ENCODE measurements at regions not wholly inside any gene's neighbourhood (a gene's known extent, or its start where the extent isn't known, plus 50 kb on each side); places are given as distances from the start of the nearest gene placed in this dataset.

- no peak overlapping the region for H3K27ac ChIP-seq
- TF ChIP-seq ZFX (IDR thresholded peaks at IDR 0.05): no peak
- TF ChIP-seq CTCF (conservative IDR thresholded peaks at IDR 0.05): peak; percentile 34
Measured at GRCh38 chr9:27714388-27714787, 141.1 kb upstream of the C9orf72 start.

GRCh38 chr9:27715651-27716050 is 142.4 kb upstream of the C9orf72 start:
- H3K27ac ChIP-seq: no peak overlapping the region
- TF ChIP-seq CTCF (conservative IDR thresholded peaks at IDR 0.05): no peak
- no peak for TF ChIP-seq ZFX (IDR thresholded peaks at IDR 0.05)

GRCh38 chr9:27717991-27718390 is 144.7 kb upstream of the C9orf72 start:
- TF ChIP-seq ZFX (IDR thresholded peaks at IDR 0.05) (no peak), CTCF (conservative IDR thresholded peaks at IDR 0.05) (no peak)
- no peak overlapping the region for H3K27ac ChIP-seq

GRCh38 chr9:27719711-27720110 is 146.4 kb upstream of the C9orf72 start:
- H3K27ac ChIP-seq: no peak overlapping the region
- TF ChIP-seq CTCF (conservative IDR thresholded peaks at IDR 0.05) (no peak), ZFX (IDR thresholded peaks at IDR 0.05) (no peak)

- H3K27ac ChIP-seq: no peak overlapping the region
- TF ChIP-seq ZFX (IDR thresholded peaks at IDR 0.05) (no peak), CTCF (conservative IDR thresholded peaks at IDR 0.05) (no peak)
Measured at GRCh38 chr9:27722866-27723265, 149.6 kb upstream of the C9orf72 start.

- TF ChIP-seq CTCF (conservative IDR thresholded peaks at IDR 0.05) (peak; percentile 89), ZFX (IDR thresholded peaks at IDR 0.05) (no peak)
- no peak overlapping the region for H3K27ac ChIP-seq
Measured at GRCh38 chr9:27726244-27727081, 153.2 kb upstream of the C9orf72 start.

GRCh38 chr9:27732494-27732893 is 159.2 kb upstream of the C9orf72 start:
- TF ChIP-seq CTCF (conservative IDR thresholded peaks at IDR 0.05) (no peak), ZFX (IDR thresholded peaks at IDR 0.05) (no peak)
- H3K27ac ChIP-seq: no peak overlapping the region

Data from C4-2B (cell line).